ENCODE measurements at regions not wholly inside any gene's neighbourhood (a gene's known extent, or its start where the extent isn't known, plus 50 kb on each side); places are given as distances from the start of the nearest gene placed in this dataset.

GRCh38 chr16:16798504-16798903 is 419.6 kb downstream of the NPIPA7 start:
- H3K27me3 ChIP-seq (replicated peaks; ENCODE audit: control insufficient read depth, insufficient read depth, low read length), result no peaks in the 10 kb centered on the region
- CTCF ChIA-PET, result no interaction called here
- no peak overlapping the region for H3K4me3 ChIP-seq (ENCODE audit: low read depth, low read length)
- POLR2A ChIA-PET, result no interaction called here
- Mint-ChIP-seq H3K4me1 (ENCODE audit: low read depth, unreplicated experiment) (no peaks in the 10 kb centered on the region), H3K4me3 (ENCODE audit: unreplicated experiment) (no peak overlapping the region), H3K36me3 (ENCODE audit: insufficient read depth, unreplicated experiment) (no peaks in the 10 kb centered on the region), H3K27ac (ENCODE audit: unreplicated experiment) (no peak overlapping the region), H3K9me3 (ENCODE audit: unreplicated experiment) (no peaks in the 10 kb centered on the region), H3K27me3 (ENCODE audit: insufficient read depth, unreplicated experiment) (peaks cover 10% of the 10 kb centered on the region)
- BruUV-seq (replicated peaks), result no TSS peak
- DNase-seq, result no peak
- intact Hi-C loops (cut with micrococcal nuclease; ENCODE audit: unreplicated experiment), result no loop called here
- no peak for TF ChIP-seq CTCF (IDR thresholded peaks at IDR 0.05; ENCODE audit: insufficient read depth in 1 of 2, low read depth in 1 of 2, low read length in 1 of 2, severe bottlenecking in 1 of 2, unreplicated experiment in 1 of 2)
- no peaks in the 10 kb centered on the region for H3K4me1 ChIP-seq
- H3K36me3 ChIP-seq (ENCODE audit: control insufficient read depth, insufficient read depth, low read length), result no peaks in the 10 kb centered on the region
- no peaks in the 10 kb centered on the region for H3K9me3 ChIP-seq

- Mint-ChIP-seq H3K27me3 (ENCODE audit: insufficient read depth, unreplicated experiment) (peaks cover 5% of the 10 kb centered on the region), H3K36me3 (ENCODE audit: insufficient read depth, unreplicated experiment) (no peaks in the 10 kb centered on the region), H3K4me1 (ENCODE audit: low read depth, unreplicated experiment) (no peaks in the 10 kb centered on the region), H3K27ac (ENCODE audit: unreplicated experiment) (no peak overlapping the region), H3K4me3 (ENCODE audit: unreplicated experiment) (no peak overlapping the region), H3K9me3 (ENCODE audit: unreplicated experiment) (no peaks in the 10 kb centered on the region)
- Histone ChIP-seq H3K9me3 (no peaks in the 10 kb centered on the region), H3K4me1 (no peaks in the 10 kb centered on the region), H3K36me3 (ENCODE audit: control insufficient read depth, insufficient read depth, low read length) (no peaks in the 10 kb centered on the region), H3K27me3 (replicated peaks; ENCODE audit: control insufficient read depth, insufficient read depth, low read length) (no peaks in the 10 kb centered on the region), H3K4me3 (ENCODE audit: low read depth, low read length) (no peak overlapping the region)
- CTCF ChIA-PET, result no interaction called here
- intact Hi-C loops (cut with micrococcal nuclease; ENCODE audit: unreplicated experiment), result no loop called here
- no TSS peak for BruUV-seq (replicated peaks)
- DNase-seq, result no peak
- no peak for TF ChIP-seq CTCF (IDR thresholded peaks at IDR 0.05; ENCODE audit: insufficient read depth in 1 of 2, low read depth in 1 of 2, low read length in 1 of 2, severe bottlenecking in 1 of 2, unreplicated experiment in 1 of 2)
- POLR2A ChIA-PET, result no interaction called here
Measured at GRCh38 chr16:16805809-16806208, 426.9 kb downstream of the NPIPA7 start.

GRCh38 chr16:16815641-16816040 is 436.7 kb downstream of the NPIPA7 start:
- Mint-ChIP-seq H3K9me3 (ENCODE audit: unreplicated experiment) (peaks cover 3% of the 10 kb centered on the region), H3K27me3 (ENCODE audit: insufficient read depth, unreplicated experiment) (peaks cover 7% of the 10 kb centered on the region), H3K4me1 (ENCODE audit: low read depth, unreplicated experiment) (no peaks in the 10 kb centered on the region), H3K27ac (ENCODE audit: unreplicated experiment) (no peak overlapping the region), H3K4me3 (ENCODE audit: unreplicated experiment) (no peak overlapping the region), H3K36me3 (ENCODE audit: insufficient read depth, unreplicated experiment) (no peaks in the 10 kb centered on the region)
- BruUV-seq (replicated peaks), result no TSS peak
- Histone ChIP-seq H3K9me3 (no peaks in the 10 kb centered on the region), H3K27me3 (replicated peaks; ENCODE audit: control insufficient read depth, insufficient read depth, low read length) (no peaks in the 10 kb centered on the region), H3K4me1 (no peaks in the 10 kb centered on the region), H3K4me3 (ENCODE audit: low read depth, low read length) (no peak overlapping the region), H3K36me3 (ENCODE audit: control insufficient read depth, insufficient read depth, low read length) (no peaks in the 10 kb centered on the region)
- intact Hi-C loops (cut with micrococcal nuclease; ENCODE audit: unreplicated experiment), result no loop called here
- ChIA-PET CTCF (no interaction called here), POLR2A (no interaction called here)
- no peak for DNase-seq
- TF ChIP-seq CTCF (IDR thresholded peaks at IDR 0.05; ENCODE audit: insufficient read depth in 1 of 2, low read depth in 1 of 2, low read length in 1 of 2, severe bottlenecking in 1 of 2, unreplicated experiment in 1 of 2), result no peak
